Transverse colon (tissue), 4 donors: ENCODE measurements at regions not wholly inside any gene's neighbourhood (a gene's known extent, or its start where the extent isn't known, plus 50 kb on each side); places are given as distances from the start of the nearest gene placed in this dataset.

Experiments used
- DNase-seq: peaks from one replicate; pipeline ENCODE4 v3.0.0-alpha.2; 2019
- H3K27ac ChIP-seq, 4 donors: fragments of 200-600 bp; sonication (generic); 2 replicates each; pipeline ENCODE4 v1.5.1; 2016 to 2018; ENCODE audit warnings: inconsistent platforms in 4 of 4
- H3K27me3 ChIP-seq: fragments of 200-600 bp; sonication (generic); 2 replicates; pipeline ENCODE4 v1.5.1; 2017; ENCODE audit warnings: inconsistent platforms
- H3K36me3 ChIP-seq, 4 donors: fragments of 200-600 bp; sonication (generic); 2 replicates each; pipeline ENCODE4 v1.5.1; 2017 to 2019; ENCODE audit warnings: inconsistent platforms in 4 of 4
- H3K4me1 ChIP-seq, 4 donors: fragments of 200-600 bp; sonication (generic); 2 replicates each; pipeline ENCODE4 v1.5.1; 2017 to 2020; ENCODE audit warnings: inconsistent platforms in 4 of 4
- H3K4me3 ChIP-seq, 4 donors: fragments of 200-600 bp; sonication (generic); 1 replicate in 1 of 4; 2 replicates in 3 of 4; pipeline versions ENCODE4 v1.5.1 to v1.6.1; 2017 to 2019; ENCODE audit warnings: inconsistent platforms in 4 of 4
- H3K9me3 ChIP-seq, 2 donors: fragments of 200-600 bp; sonication (generic); 2 replicates each; pipeline ENCODE4 v1.5.1; 2017 to 2019; ENCODE audit warnings: inconsistent platforms in 2 of 2
- CTCF ChIP-seq, 5 experiments: fragments of 200-600 bp in 3 of 5; fragments of 450-650 bp in 2 of 5; sonication (generic) in 3 of 5; IDR thresholded peaks; 1 replicate in 2 of 5; 2 replicates in 3 of 5; pipeline ENCODE4 v1.5.1; 2016 to 2017; ENCODE audit warnings: antibody characterized with exemption in 5 of 5, inconsistent platforms in 3 of 5, mild to moderate bottlenecking in 2 of 5, moderate library complexity in 1 of 5
- EP300 ChIP-seq: sonication (generic); formaldehyde crosslinking; IDR thresholded peaks from one replicate; pipeline ENCODE4 v1.6.1; 2017; ENCODE audit warnings: antibody characterized with exemption, low read depth
- POLR2A ChIP-seq: fragments of 450-650 bp; IDR thresholded peaks from one replicate; pipeline ENCODE4 v1.6.1; 2016; ENCODE audit warnings: antibody characterized with exemption, mild to moderate bottlenecking, moderate library complexity
- POLR2AphosphoS5 ChIP-seq, 3 donors: sonication (generic); formaldehyde crosslinking; IDR thresholded peaks; one replicate each; pipeline ENCODE4 v1.6.1; 2016; ENCODE audit warnings: antibody characterized with exemption in 3 of 3
- WGBS, 2 donors: methylation state at CpG; one replicate each; pipeline ENCODE4 v1.1.5; 2018; ENCODE audit warnings: low coverage in 1 of 2; 5-methylcytosine and 5-hydroxymethylcytosine counted together
- in situ Hi-C, 4 donors: fragments of 200-750 bp; cut with MboI; loops; one replicate each; pipeline versions ENCODE4 v1.15.0 to v1.15.1; 2017; ENCODE audit warnings: low sequenced_read_pairs in 3 of 4, low pct_ligation_motif_present in 1 of 4, low pct_unique_long_range_greater_than_20kb in 1 of 4
- intact Hi-C: fragments of 100-400 bp; cut with DNase I; formaldehyde crosslinking; loops from one replicate; pipeline ENCODE4 v1.15.1; 2023; ENCODE audit warnings: low total_unique reads

GRCh38 chr10:36115364-36115763 is 473.3 kb upstream of the FZD8 start:
- peaks cover 0 to 28% (median 9%) of the 10 kb centered on the region in 4 donors for H3K4me1 ChIP-seq
- 31 to 40% methylated on average over 1 of the region's 1 CpG for WGBS, 2 donors
- in situ Hi-C loops, result no loop called here
- no peaks in the 10 kb centered on the region for H3K36me3 ChIP-seq
- no peaks in the 10 kb centered on the region for H3K9me3 ChIP-seq
- no peak for DNase-seq
- TF ChIP-seq POLR2AphosphoS5 (IDR thresholded peaks at IDR 0.05) (no peak), CTCF (IDR thresholded peaks at IDR 0.05) (no peak), POLR2A (no peak)
- intact Hi-C loops, result no loop called here
- H3K4me3 ChIP-seq, result no peak overlapping the region
- H3K27ac ChIP-seq, result no peak overlapping the region
- H3K27me3 ChIP-seq, result no peaks in the 10 kb centered on the region

GRCh38 chr10:36114913-36115312 is 472.8 kb upstream of the FZD8 start:
- H3K36me3 ChIP-seq, result no peaks in the 10 kb centered on the region
- H3K27me3 ChIP-seq, result no peaks in the 10 kb centered on the region
- H3K9me3 ChIP-seq, result no peaks in the 10 kb centered on the region
- TF ChIP-seq EP300 (no peak), CTCF (IDR thresholded peaks at IDR 0.05) (no peak), POLR2A (no peak), POLR2AphosphoS5 (IDR thresholded peaks at IDR 0.05) (no peak)
- no peak overlapping the region for H3K4me3 ChIP-seq
- peaks cover 0 to 28% (median 9%) of the 10 kb centered on the region in 4 donors for H3K4me1 ChIP-seq
- in situ Hi-C loops (no loop called here), intact Hi-C loops (no loop called here)
- 47 to 60% methylated on average over 1 of the region's 1 CpG for WGBS, 2 donors
- no peak overlapping the region for H3K27ac ChIP-seq
- DNase-seq, result no peak

- TF ChIP-seq EP300 (no peak), CTCF (IDR thresholded peaks at IDR 0.05) (no peak), POLR2A (no peak), POLR2AphosphoS5 (IDR thresholded peaks at IDR 0.05) (no peak)
- 72 to 89% methylated on average over 1 of the region's 1 CpG for WGBS, 2 donors
- intact Hi-C loops, result no loop called here
These were observed 472.0 kb upstream of the FZD8 start for GRCh38 chr10:36114141-36114540.

GRCh38 chr10:36111676-36112075 is 469.6 kb upstream of the FZD8 start:
- H3K4me1 ChIP-seq, result peaks cover 0 to 16% (median 5%) of the 10 kb centered on the region in 4 donors
- intact Hi-C loops (no loop called here), in situ Hi-C loops (no loop called here)
- 71 to 94% methylated on average over 2 of the region's 2 CpGs for WGBS, 2 donors
- DNase-seq, result no peak
- no peaks in the 10 kb centered on the region for H3K36me3 ChIP-seq
- H3K4me3 ChIP-seq, result no peak overlapping the region
- TF ChIP-seq CTCF (IDR thresholded peaks at IDR 0.05), result no peak
- no peak for TF ChIP-seq POLR2A
- no peak for TF ChIP-seq EP300
- no peak for TF ChIP-seq POLR2AphosphoS5 (IDR thresholded peaks at IDR 0.05)
- no peaks in the 10 kb centered on the region for H3K27me3 ChIP-seq
- no peaks in the 10 kb centered on the region for H3K9me3 ChIP-seq
- H3K27ac ChIP-seq, result no peak overlapping the region

More at GRCh38 chr10:36114141-36114540, 472.0 kb upstream of the FZD8 start:
- Histone ChIP-seq H3K4me1 (peaks cover 0 to 28% (median 9%) of the 10 kb centered on the region in 4 donors), H3K27me3 (no peaks in the 10 kb centered on the region), H3K4me3 (no peak overlapping the region), H3K9me3 (no peaks in the 10 kb centered on the region), H3K27ac (no peak overlapping the region), H3K36me3 (no peaks in the 10 kb centered on the region)
- in situ Hi-C loops, result no loop called here
- no peak for DNase-seq
